ENCODE measurements at regions not wholly inside any gene's neighbourhood (a gene's known extent, or its start where the extent isn't known, plus 50 kb on each side); places are given as distances from the start of the nearest gene placed in this dataset.

DNA sequence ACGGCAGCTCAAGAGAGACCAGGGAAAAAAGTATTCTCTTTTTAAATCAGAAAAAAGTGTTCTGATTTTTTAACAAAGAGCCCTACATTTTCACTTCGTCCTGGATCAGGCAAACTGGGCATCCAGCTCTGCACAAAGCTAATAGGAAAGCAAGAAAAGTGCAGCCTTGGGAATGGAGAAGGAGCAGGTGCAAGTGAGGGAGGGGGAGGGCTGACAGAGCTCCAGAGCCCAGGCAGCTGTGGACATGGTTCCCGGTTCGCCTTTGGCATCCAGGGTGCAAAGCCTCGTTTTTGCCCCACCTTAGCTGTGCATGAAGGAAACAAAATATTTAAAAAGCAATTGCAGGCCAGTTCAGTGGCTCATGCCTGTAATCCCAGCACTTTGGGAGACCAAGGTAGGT is 82.2 kb downstream of the FAM124B start:
- H4K20me1 ChIP-seq (ENCODE audit: insufficient read depth), result no peaks in the 10 kb centered on the region
- H3K79me2 ChIP-seq (replicated peaks; ENCODE audit: insufficient read depth, low read length), result no peaks in the 10 kb centered on the region
- no peaks in the 10 kb centered on the region for H3F3A ChIP-seq (ENCODE audit: insufficient read depth, low read length, poor library complexity, severe bottlenecking)
- H3K9me2 ChIP-seq (ENCODE audit: insufficient read depth, low read length), result no peaks in the 10 kb centered on the region
- H3K27me3 ChIP-seq (ENCODE audit: insufficient read depth, low read depth, low read length), result no peaks in the 10 kb centered on the region
- no peak overlapping the region for H3K9ac ChIP-seq (ENCODE audit: low read length)
- no peak overlapping the region for H2AFZ ChIP-seq (ENCODE audit: low read depth, low read length)
- H3K27ac ChIP-seq (ENCODE audit: low read length), result no peak overlapping the region
- H3K4me3 ChIP-seq (ENCODE audit: low read length), result no peak overlapping the region
- H3K9me3 ChIP-seq (ENCODE audit: low read length), result no peaks in the 10 kb centered on the region
- no peaks in the 10 kb centered on the region for H3K36me3 ChIP-seq (ENCODE audit: insufficient read depth, low read length)
- TF ChIP-seq EP300 (conservative IDR thresholded peaks at IDR 0.05; ENCODE audit: poor library complexity, severe bottlenecking), result no peak
- TF ChIP-seq TAF1 (IDR thresholded peaks at IDR 0.05; ENCODE audit: low read depth), result no peak
- TF ChIP-seq SMC3 (conservative IDR thresholded peaks at IDR 0.05; ENCODE audit: poor library complexity), result no peak
- no peak overlapping the region for H3K4me2 ChIP-seq (ENCODE audit: low read length)

DNA sequence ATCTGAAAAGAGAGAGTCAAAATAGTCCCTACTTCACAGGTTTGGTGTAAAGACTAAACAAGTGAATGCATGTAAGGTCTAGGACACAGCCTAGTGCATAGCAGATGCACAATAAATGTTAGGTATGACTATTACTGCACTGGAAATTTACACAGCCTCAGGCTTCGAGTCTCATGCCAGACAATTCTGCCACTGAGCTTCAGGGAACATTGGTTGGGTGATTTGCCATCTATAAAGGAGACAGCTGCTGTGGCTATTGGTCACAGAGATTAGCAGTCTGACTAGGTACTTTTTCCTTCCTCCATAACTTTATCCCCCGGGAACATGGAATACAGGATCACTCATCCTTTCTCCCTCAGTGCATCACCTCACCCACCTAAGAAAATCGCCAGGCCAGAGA is 89.2 kb downstream of the FAM124B start:
- H3K27me3 ChIP-seq (ENCODE audit: insufficient read depth, low read depth, low read length), result no peaks in the 10 kb centered on the region
- no peak overlapping the region for H2AFZ ChIP-seq (ENCODE audit: low read depth, low read length)
- no peaks in the 10 kb centered on the region for H3K9me3 ChIP-seq (ENCODE audit: low read length)
- H4K20me1 ChIP-seq (ENCODE audit: insufficient read depth), result no peaks in the 10 kb centered on the region
- no peak overlapping the region for H3K4me2 ChIP-seq (ENCODE audit: low read length)
- H3K79me2 ChIP-seq (replicated peaks; ENCODE audit: insufficient read depth, low read length), result no peaks in the 10 kb centered on the region
- no peaks in the 10 kb centered on the region for H3K9me2 ChIP-seq (ENCODE audit: insufficient read depth, low read length)
- no peaks in the 10 kb centered on the region for H3F3A ChIP-seq (ENCODE audit: insufficient read depth, low read length, poor library complexity, severe bottlenecking)
- no peak overlapping the region for H3K27ac ChIP-seq (ENCODE audit: low read length)
- no peak for TF ChIP-seq RAD21 (conservative IDR thresholded peaks at IDR 0.05)
- TF ChIP-seq, protein P1, sequence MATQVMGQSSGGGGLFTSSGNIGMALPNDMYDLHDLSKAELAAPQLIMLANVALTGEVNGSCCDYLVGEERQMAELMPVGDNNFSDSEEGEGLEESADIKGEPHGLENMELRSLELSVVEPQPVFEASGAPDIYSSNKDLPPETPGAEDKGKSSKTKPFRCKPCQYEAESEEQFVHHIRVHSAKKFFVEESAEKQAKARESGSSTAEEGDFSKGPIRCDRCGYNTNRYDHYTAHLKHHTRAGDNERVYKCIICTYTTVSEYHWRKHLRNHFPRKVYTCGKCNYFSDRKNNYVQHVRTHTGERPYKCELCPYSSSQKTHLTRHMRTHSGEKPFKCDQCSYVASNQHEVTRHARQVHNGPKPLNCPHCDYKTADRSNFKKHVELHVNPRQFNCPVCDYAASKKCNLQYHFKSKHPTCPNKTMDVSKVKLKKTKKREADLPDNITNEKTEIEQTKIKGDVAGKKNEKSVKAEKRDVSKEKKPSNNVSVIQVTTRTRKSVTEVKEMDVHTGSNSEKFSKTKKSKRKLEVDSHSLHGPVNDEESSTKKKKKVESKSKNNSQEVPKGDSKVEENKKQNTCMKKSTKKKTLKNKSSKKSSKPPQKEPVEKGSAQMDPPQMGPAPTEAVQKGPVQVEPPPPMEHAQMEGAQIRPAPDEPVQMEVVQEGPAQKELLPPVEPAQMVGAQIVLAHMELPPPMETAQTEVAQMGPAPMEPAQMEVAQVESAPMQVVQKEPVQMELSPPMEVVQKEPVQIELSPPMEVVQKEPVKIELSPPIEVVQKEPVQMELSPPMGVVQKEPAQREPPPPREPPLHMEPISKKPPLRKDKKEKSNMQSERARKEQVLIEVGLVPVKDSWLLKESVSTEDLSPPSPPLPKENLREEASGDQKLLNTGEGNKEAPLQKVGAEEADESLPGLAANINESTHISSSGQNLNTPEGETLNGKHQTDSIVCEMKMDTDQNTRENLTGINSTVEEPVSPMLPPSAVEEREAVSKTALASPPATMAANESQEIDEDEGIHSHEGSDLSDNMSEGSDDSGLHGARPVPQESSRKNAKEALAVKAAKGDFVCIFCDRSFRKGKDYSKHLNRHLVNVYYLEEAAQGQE (IDR thresholded peaks at IDR 0.05; ENCODE audit: borderline replicate concordance), result no peak
- no peak for TF ChIP-seq MXI1 (conservative IDR thresholded peaks at IDR 0.05; ENCODE audit: poor library complexity, severe bottlenecking)
- TF ChIP-seq, protein P2, sequence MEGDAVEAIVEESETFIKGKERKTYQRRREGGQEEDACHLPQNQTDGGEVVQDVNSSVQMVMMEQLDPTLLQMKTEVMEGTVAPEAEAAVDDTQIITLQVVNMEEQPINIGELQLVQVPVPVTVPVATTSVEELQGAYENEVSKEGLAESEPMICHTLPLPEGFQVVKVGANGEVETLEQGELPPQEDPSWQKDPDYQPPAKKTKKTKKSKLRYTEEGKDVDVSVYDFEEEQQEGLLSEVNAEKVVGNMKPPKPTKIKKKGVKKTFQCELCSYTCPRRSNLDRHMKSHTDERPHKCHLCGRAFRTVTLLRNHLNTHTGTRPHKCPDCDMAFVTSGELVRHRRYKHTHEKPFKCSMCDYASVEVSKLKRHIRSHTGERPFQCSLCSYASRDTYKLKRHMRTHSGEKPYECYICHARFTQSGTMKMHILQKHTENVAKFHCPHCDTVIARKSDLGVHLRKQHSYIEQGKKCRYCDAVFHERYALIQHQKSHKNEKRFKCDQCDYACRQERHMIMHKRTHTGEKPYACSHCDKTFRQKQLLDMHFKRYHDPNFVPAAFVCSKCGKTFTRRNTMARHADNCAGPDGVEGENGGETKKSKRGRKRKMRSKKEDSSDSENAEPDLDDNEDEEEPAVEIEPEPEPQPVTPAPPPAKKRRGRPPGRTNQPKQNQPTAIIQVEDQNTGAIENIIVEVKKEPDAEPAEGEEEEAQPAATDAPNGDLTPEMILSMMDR (IDR thresholded peaks at IDR 0.05; ENCODE audit: poor library complexity, severe bottlenecking), result no peak
- no peak for TF ChIP-seq POLR2AphosphoS5 (IDR thresholded peaks at IDR 0.05)
- TF ChIP-seq SMC3 (conservative IDR thresholded peaks at IDR 0.05; ENCODE audit: poor library complexity), result no peak
- no peak for TF ChIP-seq EZH2 (IDR thresholded peaks at IDR 0.05; ENCODE audit: borderline replicate concordance, insufficient read depth, low read length, poor library complexity, severe bottlenecking)
- TF ChIP-seq EP300 (conservative IDR thresholded peaks at IDR 0.05; ENCODE audit: poor library complexity, severe bottlenecking), result no peak
- no peaks in the 10 kb centered on the region for H3K36me3 ChIP-seq (ENCODE audit: insufficient read depth, low read length)
- no peak overlapping the region for H3K4me3 ChIP-seq (ENCODE audit: low read length)
- no peak overlapping the region for H3K9ac ChIP-seq (ENCODE audit: low read length)

All from neural cell (in vitro differentiated cells).